Common myeloid progenitor, CD34-positive (primary cell): ENCODE measurements at regions not wholly inside any gene's neighbourhood (a gene's known extent, or its start where the extent isn't known, plus 50 kb on each side); places are given as distances from the start of the nearest gene placed in this dataset.
A peak's percentile ranks its signal among the peaks of the same experiment; 100 is the strongest.

Experiments
- CTCF ChIA-PET: fragments of 350-600 bp; sonication (Branson Sonifier 250); formaldehyde crosslinking; loops from one replicate; lab custom pipeline; 2021; ENCODE audit warnings: antibody characterized with exemption; lab: Charles Lee
- POLR2A ChIA-PET: fragments of 350-600 bp; sonication (Branson Sonifier 250); formaldehyde crosslinking; loops from one replicate; lab custom pipeline; 2021; ENCODE audit warnings: antibody characterized with exemption; lab: Charles Lee
- DNase-seq, 3 donors: peaks; one replicate each; pipeline versions ENCODE4 v3.0.0 to v3.0.0-alpha.2; 2013
- H3K27ac ChIP-seq, 2 experiments: 1 replicate in 1 of 2; 2 replicates in 1 of 2; pipeline ENCODE4 v1.7.0; 2013; ENCODE audit warnings: inconsistent platforms in 2 of 2, low read length in 2 of 2, mild to moderate bottlenecking in 2 of 2, low read depth in 1 of 2, moderate library complexity in 1 of 2; ENCODE audit not compliant: severe bottlenecking in 2 of 2, insufficient read depth in 1 of 2, poor library complexity in 1 of 2
- H3K27me3 ChIP-seq, 5 experiments: replicated peaks in 2 of 5; 1 replicate in 3 of 5; 2 replicates in 2 of 5; pipeline versions ENCODE4 v1.6.1 to v1.7.0; 2013; ENCODE audit warnings: low read length in 4 of 5, mild to moderate bottlenecking in 2 of 5, moderate library complexity in 2 of 5, inconsistent platforms in 1 of 5; ENCODE audit not compliant: insufficient read depth in 5 of 5, control insufficient read depth in 4 of 5
- H3K36me3 ChIP-seq, 4 experiments: 1 replicate in 2 of 4; 2 replicates in 2 of 4; pipeline versions ENCODE4 v1.6.1 to v1.7.0; 2013; ENCODE audit warnings: low read length in 3 of 4, control low read depth in 1 of 4, mild to moderate bottlenecking in 1 of 4; ENCODE audit not compliant: control insufficient read depth in 4 of 4, insufficient read depth in 4 of 4
- H3K4me1 ChIP-seq, 4 experiments: 1 replicate in 3 of 4; 2 replicates in 1 of 4; pipeline versions ENCODE4 v1.6.1 to v1.7.1; 2013; ENCODE audit warnings: low read length in 3 of 4, mild to moderate bottlenecking in 3 of 4, control low read depth in 1 of 4, inconsistent platforms in 1 of 4, moderate library complexity in 1 of 4; ENCODE audit not compliant: control insufficient read depth in 4 of 4, insufficient read depth in 4 of 4; ENCODE audit errors: control extremely low read depth in 1 of 4
- H3K4me3 ChIP-seq, 7 experiments: 1 replicate in 4 of 7; 2 replicates in 3 of 7; pipeline versions ENCODE4 v1.5.1 to v1.7.0; 2013; ENCODE audit warnings: mild to moderate bottlenecking in 7 of 7, low read length in 6 of 7, moderate library complexity in 6 of 7, inconsistent platforms in 2 of 7, low read depth in 2 of 7, control low read depth in 1 of 7; ENCODE audit not compliant: insufficient read depth in 4 of 7, control insufficient read depth in 1 of 7; ENCODE audit errors: extremely low read depth in 1 of 7
- H3K9me3 ChIP-seq, 5 experiments: 1 replicate in 4 of 5; 2 replicates in 1 of 5; pipeline versions ENCODE4 v1.6.1 to v1.7.1; 2013; ENCODE audit warnings: low read length in 4 of 5, mild to moderate bottlenecking in 2 of 5, inconsistent platforms in 1 of 5, low read depth in 1 of 5, moderate library complexity in 1 of 5; ENCODE audit not compliant: control insufficient read depth in 4 of 5, insufficient read depth in 2 of 5; ENCODE audit errors: control extremely low read depth in 1 of 5
- WGBS: methylation state at CpG from one replicate; pipeline ENCODE4 v1.1.5; 2013; ENCODE audit not compliant: insufficient coverage; 5-methylcytosine and 5-hydroxymethylcytosine counted together

DNA sequence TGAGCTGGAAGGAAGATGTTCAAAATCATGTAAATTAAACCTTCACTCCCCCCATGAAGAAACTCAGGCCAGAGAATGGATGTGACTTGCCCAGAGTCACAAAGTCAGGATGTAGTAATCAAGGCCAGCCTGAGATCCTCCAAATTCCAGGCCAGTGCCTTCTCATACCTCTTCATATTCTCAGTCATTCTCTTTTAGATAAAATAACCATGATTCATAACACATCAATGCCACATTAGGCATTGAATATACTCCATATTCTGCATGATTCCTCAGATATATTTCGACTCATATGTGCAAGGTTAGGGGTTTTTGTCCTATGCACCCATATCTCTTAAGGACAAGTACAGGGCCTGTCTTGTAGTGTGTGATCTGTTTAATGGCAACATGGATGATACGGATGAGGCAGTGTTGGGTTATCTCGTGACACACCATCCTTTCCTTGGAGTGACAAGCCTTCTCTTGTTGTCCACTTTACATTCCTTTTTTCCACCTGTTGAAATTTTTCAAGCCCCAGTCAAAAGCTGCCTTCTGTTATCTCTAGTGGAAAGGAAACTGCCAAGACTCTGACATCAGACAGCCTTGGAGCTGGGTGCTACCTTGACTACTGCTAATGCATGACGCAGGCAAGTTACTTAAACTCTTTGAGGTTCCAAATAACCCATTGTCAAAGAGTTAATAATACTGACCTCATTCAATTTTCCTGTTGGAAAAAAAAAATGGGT, 227.5 kb upstream of the NR4A3 start:
- Histone ChIP-seq H3K27ac (no peak overlapping the region), H3K36me3 (no peaks in the 10 kb centered on the region), H3K4me1 (peaks cover 0 to 21% (median 2%) of the 10 kb centered on the region in 4 experiments), H3K4me3 (no peak overlapping the region), H3K9me3 (no peaks in the 10 kb centered on the region), H3K27me3 (no peaks in the 10 kb centered on the region)
- CTCF ChIA-PET = no interaction called here
- POLR2A ChIA-PET = no interaction called here
- WGBS = 94% methylated on average over 3 of the region's 4 CpGs
- no peak for DNase-seq

DNA sequence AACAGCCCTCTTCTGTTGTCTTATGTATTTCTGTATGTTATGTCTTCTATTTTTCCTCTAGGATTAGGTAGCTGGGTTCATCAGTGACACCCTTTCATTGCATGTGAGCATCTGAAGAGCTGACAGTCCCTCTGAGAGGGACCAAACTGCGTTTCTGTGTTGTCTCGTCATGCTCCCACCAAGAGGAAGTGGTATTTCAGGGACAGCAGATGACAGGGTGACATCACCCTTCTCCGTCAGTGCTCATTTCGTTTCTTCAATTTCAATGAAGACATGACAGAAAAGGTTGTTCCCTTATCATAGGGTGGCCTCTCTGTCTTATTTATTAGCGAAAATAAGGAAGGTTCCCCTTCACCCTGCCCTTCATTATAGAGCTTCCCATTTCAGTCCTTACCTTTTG, 225.9 kb upstream of the NR4A3 start:
- Histone ChIP-seq H3K9me3 (no peaks in the 10 kb centered on the region), H3K4me1 (peaks cover 0 to 18% (median 2%) of the 10 kb centered on the region in 4 experiments), H3K27ac (no peak overlapping the region), H3K27me3 (no peaks in the 10 kb centered on the region), H3K4me3 (no peak overlapping the region), H3K36me3 (no peaks in the 10 kb centered on the region)
- POLR2A ChIA-PET = no interaction called here
- WGBS = 32% methylated on average over 5 of the region's 5 CpGs
- CTCF ChIA-PET = interaction anchor here (1.0 kb wide), 1 partner anchor 11 kb away, joined by 3 read pairs; no protein-coding TSS in a partner anchor
- DNase-seq = peak; percentile 32 to 78 (median 71)

DNA sequence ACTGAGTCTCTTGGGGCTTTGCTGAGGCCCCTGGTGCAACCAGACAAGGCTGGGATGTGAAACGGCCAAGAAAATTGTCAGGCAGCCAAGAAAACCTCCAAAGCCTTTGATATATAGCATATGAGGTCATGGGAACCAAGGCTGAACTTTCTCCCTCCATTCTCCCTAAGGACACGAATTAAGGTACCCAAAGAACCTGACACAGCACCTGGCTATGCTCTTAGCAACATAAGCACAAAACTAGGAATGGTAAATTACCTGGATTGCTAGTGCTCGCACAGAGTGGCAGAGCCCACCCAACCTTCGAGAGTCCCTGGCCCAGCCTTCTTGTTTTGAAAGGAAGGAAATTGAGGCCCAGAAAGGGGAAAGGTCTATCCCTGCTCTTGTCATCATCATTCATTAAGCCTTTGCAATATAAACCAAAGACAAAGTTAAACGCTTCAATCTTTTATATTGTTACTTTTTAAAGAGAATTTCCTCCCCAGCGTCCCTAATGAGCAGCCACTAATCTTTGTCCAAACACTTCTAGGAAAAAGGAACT, 220.0 kb upstream of the NR4A3 start:
- H3K4me3 ChIP-seq = peak overlapping the region in 2 of 7 experiments; percentile 23 to 53
- DNase-seq = peak in 2 of 3 donors; percentile 54 to 59
- ChIA-PET CTCF (no interaction called here), POLR2A (no interaction called here)
- WGBS = 0% methylated on average over 2 of the region's 6 CpGs
- H3K36me3 ChIP-seq = no peaks in the 10 kb centered on the region
- H3K4me1 ChIP-seq = peaks cover 0 to 14% (median 12%) of the 10 kb centered on the region in 4 experiments
- H3K27me3 ChIP-seq = no peaks in the 10 kb centered on the region
- no peaks in the 10 kb centered on the region for H3K9me3 ChIP-seq
- H3K27ac ChIP-seq = no peak overlapping the region

DNA sequence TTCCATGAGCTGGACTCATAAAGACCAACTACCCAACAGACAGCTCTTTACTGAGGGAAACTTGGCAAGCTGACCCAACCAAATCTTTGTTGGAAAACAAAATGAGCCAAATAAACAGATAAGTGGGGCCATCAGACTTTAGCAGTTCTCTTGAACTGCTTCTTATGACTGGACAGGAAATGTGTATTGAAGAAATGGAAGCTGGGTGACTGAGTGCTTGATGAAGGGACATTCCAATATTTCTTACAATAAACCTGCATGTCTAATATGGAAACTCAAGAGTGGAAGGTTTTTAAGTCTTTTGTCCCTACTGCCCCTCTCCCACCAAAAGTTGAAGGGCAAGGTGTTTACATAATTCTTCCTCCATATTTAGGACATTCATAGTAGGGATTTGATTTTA, 218.8 kb upstream of the NR4A3 start:
- no peaks in the 10 kb centered on the region for H3K36me3 ChIP-seq
- H3K4me3 ChIP-seq = no peak overlapping the region
- POLR2A ChIA-PET = no interaction called here
- no peaks in the 10 kb centered on the region for H3K9me3 ChIP-seq
- H3K27me3 ChIP-seq = no peaks in the 10 kb centered on the region
- DNase-seq = no peak
- peaks cover 0 to 14% (median 12%) of the 10 kb centered on the region in 4 experiments for H3K4me1 ChIP-seq
- CTCF ChIA-PET = interaction anchor here (1.2 kb wide), 1 partner anchor 24 kb away, joined by 3 read pairs; no protein-coding TSS in a partner anchor
- H3K27ac ChIP-seq = no peak overlapping the region

GRCh38 chr9:99605016-99605743, 216.5 kb upstream of the NR4A3 start:
- ChIA-PET CTCF (interaction anchor here (0.9 kb wide), 1 partner anchor 12 kb away, joined by 3 read pairs; no protein-coding TSS in a partner anchor), POLR2A (no interaction called here)
- no peak overlapping the region for H3K27ac ChIP-seq
- no peaks in the 10 kb centered on the region for H3K27me3 ChIP-seq
- 100% methylated on average over 4 of the region's 5 CpGs for whole genome bisulfite sequencing
- no peaks in the 10 kb centered on the region for H3K36me3 ChIP-seq
- H3K4me3 ChIP-seq = no peak overlapping the region
- peaks cover 0 to 14% (median 12%) of the 10 kb centered on the region in 4 experiments for H3K4me1 ChIP-seq
- no peaks in the 10 kb centered on the region for H3K9me3 ChIP-seq
- DNase-seq = no peak

- no peaks in the 10 kb centered on the region for H3K36me3 ChIP-seq
- H3K4me1 ChIP-seq = peaks cover 0 to 13% (median 12%) of the 10 kb centered on the region in 4 experiments
- no peak overlapping the region for H3K27ac ChIP-seq
- WGBS = 100% methylated on average over 1 of the region's 2 CpGs
- H3K4me3 ChIP-seq = no peak overlapping the region
- ChIA-PET POLR2A (no interaction called here), CTCF (interaction anchor here (1.4 kb wide), 1 partner anchor 10 kb away, joined by 3 read pairs; no protein-coding TSS in a partner anchor)
- no peaks in the 10 kb centered on the region for H3K27me3 ChIP-seq
- H3K9me3 ChIP-seq = no peaks in the 10 kb centered on the region
- DNase-seq = no peak
These were observed 215.4 kb upstream of the NR4A3 start for GRCh38 chr9:99606296-99606695.
